Muscle layer of colon (tissue), 2 donors: ENCODE measurements at regions not wholly inside any gene's neighbourhood (a gene's known extent, or its start where the extent isn't known, plus 50 kb on each side); places are given as distances from the start of the nearest gene placed in this dataset.
"Not testable (repeated sequence)": the region's sequence is repeated elsewhere in the genome, so short reads cannot be mapped to it uniquely, and the experiment has no call there.

Experiments
- H3K27ac ChIP-seq: one replicate; pipeline ENCODE4 v1.7.0; 2013; ENCODE audit warnings: low read depth, mild to moderate bottlenecking, low read length, moderate library complexity
- H3K27me3 ChIP-seq, 2 donors: one replicate each; pipeline ENCODE4 v1.7.0; 2013; ENCODE audit warnings: low read length in 2 of 2, mild to moderate bottlenecking in 2 of 2; ENCODE audit not compliant: insufficient read depth in 2 of 2, control insufficient read depth in 1 of 2
- H3K36me3 ChIP-seq: one replicate; pipeline ENCODE4 v1.7.0; 2013; ENCODE audit warnings: mild to moderate bottlenecking, low read length; ENCODE audit not compliant: insufficient read depth
- H3K4me1 ChIP-seq: one replicate; pipeline ENCODE4 v1.7.0; 2013; ENCODE audit warnings: mild to moderate bottlenecking, low read length; ENCODE audit not compliant: insufficient read depth
- H3K4me3 ChIP-seq, 2 donors: one replicate each; pipeline ENCODE4 v1.7.0; 2013; ENCODE audit warnings: low read length in 2 of 2, low read depth in 1 of 2, mild to moderate bottlenecking in 1 of 2, moderate library complexity in 1 of 2
- H3K9ac ChIP-seq: one replicate; pipeline ENCODE4 v1.7.0; 2013; ENCODE audit warnings: low read length
- H3K9me3 ChIP-seq: one replicate; pipeline ENCODE4 v1.7.0; 2013; ENCODE audit warnings: mild to moderate bottlenecking, low read length
- donor health status: abdominal sarcoma.
- donor health status: Adenocarcinoma of cecum.

DNA sequence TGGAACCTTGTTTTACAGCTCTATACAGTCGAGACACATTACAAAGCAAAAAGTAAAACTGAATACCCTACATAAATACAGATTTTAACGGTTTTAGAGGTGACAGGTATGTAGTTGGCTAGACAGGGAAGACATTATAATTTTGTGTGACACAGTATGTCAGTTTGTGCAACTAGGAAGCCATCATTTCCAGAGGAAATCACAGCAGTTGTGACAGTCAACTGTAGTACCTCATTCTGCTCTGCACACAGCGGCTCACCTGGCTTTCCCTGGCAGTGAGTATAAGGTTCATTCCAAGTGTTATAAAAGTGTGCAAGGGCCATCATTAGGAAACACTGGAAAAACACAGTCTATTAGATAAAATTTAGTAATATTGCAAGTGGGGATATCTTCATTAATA, 501.6 kb upstream of the PHF14 start:
- no peaks in the 10 kb centered on the region for H3K9me3 ChIP-seq
- no peaks in the 10 kb centered on the region for H3K36me3 ChIP-seq
- no peak overlapping the region for H3K4me3 ChIP-seq
- no peak overlapping the region for H3K27ac ChIP-seq
- H3K27me3 ChIP-seq = no peaks in the 10 kb centered on the region
- H3K4me1 ChIP-seq = no peaks in the 10 kb centered on the region
- H3K9ac ChIP-seq = no peak overlapping the region

- Histone ChIP-seq H3K4me3 (no peak overlapping the region), H3K4me1 (no peaks in the 10 kb centered on the region), H3K27ac (no peak overlapping the region), H3K27me3 (no peaks in the 10 kb centered on the region), H3K36me3 (no peaks in the 10 kb centered on the region), H3K9me3 (no peaks in the 10 kb centered on the region), H3K9ac (no peak overlapping the region)
Measured at GRCh38 chr7:10473569-10473968, 500.1 kb upstream of the PHF14 start.

DNA sequence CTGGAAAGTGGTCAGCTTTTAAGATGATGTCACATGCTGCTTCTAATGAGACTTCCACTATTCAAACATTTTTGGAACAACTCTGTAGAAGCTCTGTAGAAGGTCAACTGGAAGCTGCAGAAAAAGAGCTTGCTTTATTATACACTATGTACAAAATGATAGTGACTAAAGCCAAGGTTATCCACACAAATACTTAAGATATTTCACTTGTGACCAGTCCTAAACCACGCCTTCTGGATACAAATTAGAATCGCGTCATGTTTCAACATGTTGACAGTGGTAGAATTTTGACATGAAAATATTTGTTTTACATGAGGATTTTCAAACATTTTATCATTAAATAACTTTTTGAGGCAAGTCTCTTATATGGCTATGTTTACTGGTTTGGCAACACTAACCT, 499.6 kb upstream of the PHF14 start:
- no peak overlapping the region for H3K27ac ChIP-seq

DNA sequence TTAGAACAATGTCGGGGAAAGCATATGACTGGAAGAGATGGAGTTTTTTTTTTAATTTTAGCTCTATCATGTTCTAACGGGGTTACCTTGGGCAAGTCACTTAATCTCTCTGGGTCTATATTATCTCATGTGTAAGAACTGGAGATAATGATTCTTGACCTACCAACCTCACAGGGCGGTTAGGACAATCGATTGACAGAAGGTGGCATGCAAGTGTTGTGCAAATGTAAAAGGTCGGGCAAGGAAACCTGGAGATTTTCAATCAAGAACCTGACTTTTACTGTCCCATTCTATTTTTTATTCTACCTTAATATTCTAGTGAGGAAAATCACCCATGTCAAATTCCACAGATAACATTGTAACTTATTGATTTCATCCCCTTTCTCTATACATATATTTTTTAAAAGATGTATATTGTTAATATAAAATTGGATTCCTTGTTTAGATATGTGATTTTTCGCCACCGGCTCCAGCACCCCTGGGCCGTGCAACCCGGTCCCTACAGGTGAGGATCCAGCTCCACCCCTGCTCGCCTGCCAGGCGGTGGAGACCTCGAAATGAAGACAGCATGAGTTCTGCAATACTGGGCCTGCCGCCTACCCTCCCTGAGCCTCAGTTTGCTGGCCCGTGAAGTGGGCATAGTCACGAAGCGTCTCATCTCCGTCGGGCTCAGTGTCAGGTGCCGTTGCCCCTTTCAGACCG, 497.6 kb upstream of the PHF14 start:
- Histone ChIP-seq H3K4me3 (no peak overlapping the region), H3K9me3 (no peaks in the 10 kb centered on the region), H3K36me3 (no peaks in the 10 kb centered on the region), H3K27me3 (no peaks in the 10 kb centered on the region), H3K9ac (no peak overlapping the region), H3K4me1 (no peaks in the 10 kb centered on the region), H3K27ac (no peak overlapping the region)

More for the DNA sequence above, 499.6 kb upstream of the PHF14 start:
- no peaks in the 10 kb centered on the region for H3K27me3 ChIP-seq
- H3K9ac ChIP-seq = no peak overlapping the region
- H3K36me3 ChIP-seq = no peaks in the 10 kb centered on the region
- no peaks in the 10 kb centered on the region for H3K9me3 ChIP-seq
- H3K4me1 ChIP-seq = no peaks in the 10 kb centered on the region
- H3K4me3 ChIP-seq = no peak overlapping the region

DNA sequence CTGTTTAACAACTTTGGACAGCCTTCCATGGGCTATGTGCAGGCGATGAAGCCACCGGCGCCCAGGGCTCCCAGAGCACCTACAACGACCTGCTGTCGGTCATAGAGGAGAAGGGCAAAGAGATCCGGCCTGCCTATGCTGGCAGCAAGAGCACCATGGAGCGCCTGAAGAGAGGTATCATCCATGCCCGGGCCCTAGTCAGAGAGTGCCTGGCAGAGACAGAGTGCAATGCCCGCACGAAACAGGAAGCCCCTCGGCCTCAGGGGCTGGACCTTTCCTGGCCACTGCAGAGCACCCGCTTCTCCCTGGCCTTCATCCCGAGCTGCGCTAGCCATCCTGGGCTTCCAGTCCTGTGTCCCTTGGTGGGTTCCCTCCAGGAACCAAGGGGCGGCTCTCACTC, 497.0 kb upstream of the PHF14 start:
- no peak overlapping the region for H3K9ac ChIP-seq
- no peak overlapping the region for H3K4me3 ChIP-seq
- H3K27ac ChIP-seq = no peak overlapping the region
- no peaks in the 10 kb centered on the region for H3K4me1 ChIP-seq
- no peaks in the 10 kb centered on the region for H3K27me3 ChIP-seq
- H3K9me3 ChIP-seq = no peaks in the 10 kb centered on the region
- H3K36me3 ChIP-seq = no peaks in the 10 kb centered on the region

DNA sequence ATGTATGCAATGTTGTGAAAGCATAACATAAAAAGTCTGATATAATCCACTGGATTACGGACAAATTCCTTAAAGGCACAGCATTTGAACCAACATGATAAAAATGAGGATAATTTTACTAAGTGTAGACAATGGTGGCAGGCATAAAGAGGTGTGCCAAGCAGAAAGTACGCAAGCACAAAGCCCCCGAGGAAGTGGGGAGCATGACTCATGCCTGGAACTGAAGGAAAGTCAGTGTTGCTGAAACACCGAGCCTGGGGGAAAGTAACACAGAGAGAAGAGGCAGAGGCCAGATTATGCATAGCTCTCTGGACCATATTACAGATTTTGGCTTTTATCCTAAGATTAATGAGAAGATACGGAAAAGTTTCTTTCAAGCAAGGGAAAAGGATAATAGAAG, 490.0 kb upstream of the PHF14 start:
- no peak overlapping the region for H3K4me3 ChIP-seq
- no peaks in the 10 kb centered on the region for H3K4me1 ChIP-seq
- no peaks in the 10 kb centered on the region for H3K9me3 ChIP-seq
- H3K27ac ChIP-seq = no peak overlapping the region
- H3K9ac ChIP-seq = no peak overlapping the region
- no peaks in the 10 kb centered on the region for H3K27me3 ChIP-seq
- no peaks in the 10 kb centered on the region for H3K36me3 ChIP-seq

DNA sequence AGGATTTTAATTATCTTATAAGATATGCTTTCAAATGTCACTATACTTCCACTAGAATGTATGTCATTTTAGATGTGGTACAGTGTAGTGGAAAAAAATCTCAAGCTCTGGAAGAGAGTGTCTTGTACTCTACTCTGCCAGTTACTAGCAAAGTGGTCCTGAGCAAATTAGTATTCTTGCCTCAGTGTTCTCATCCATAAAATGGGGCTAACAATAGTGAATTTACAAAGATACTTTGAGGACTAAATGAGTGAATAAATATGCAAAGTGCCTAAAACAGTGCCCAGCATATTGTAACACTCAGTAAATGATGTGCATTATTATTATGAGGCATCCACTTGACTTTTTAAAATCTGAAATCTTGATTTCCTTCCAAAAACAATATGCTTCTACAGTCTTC, 488.9 kb upstream of the PHF14 start:
- Histone ChIP-seq H3K27ac (no peak overlapping the region), H3K27me3 (no peaks in the 10 kb centered on the region), H3K9ac (no peak overlapping the region), H3K36me3 (no peaks in the 10 kb centered on the region), H3K4me1 (no peaks in the 10 kb centered on the region), H3K9me3 (no peaks in the 10 kb centered on the region), H3K4me3 (no peak overlapping the region)

GRCh38 chr7:10501206-10501884, 472.3 kb upstream of the PHF14 start:
- H3K36me3 ChIP-seq, H3K27me3 ChIP-seq, H3K9ac ChIP-seq, H3K9me3 ChIP-seq, H3K27ac ChIP-seq, H3K4me1 ChIP-seq, H3K4me3 ChIP-seq: not testable (repeated sequence)

DNA sequence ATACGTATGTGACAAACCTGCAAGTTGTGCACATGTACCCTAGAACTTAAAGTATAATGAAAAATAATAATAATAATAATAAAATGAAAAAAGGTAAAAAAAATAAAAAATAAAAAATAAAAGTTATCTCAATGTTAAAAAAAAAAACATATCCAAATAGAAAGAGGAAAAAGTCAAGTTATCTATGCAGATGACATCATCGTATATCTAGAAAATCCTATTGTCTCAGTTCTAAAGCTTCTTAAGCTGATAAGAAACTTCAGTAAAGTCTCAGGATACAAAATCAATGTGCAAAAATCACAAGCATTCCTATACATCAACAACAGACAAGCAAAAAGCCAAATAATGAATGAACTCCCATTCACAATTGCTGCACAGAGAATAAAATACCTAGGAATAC, 466.6 kb upstream of the PHF14 start:
- H3K27me3 ChIP-seq = no peaks in the 10 kb centered on the region
- no peaks in the 10 kb centered on the region for H3K4me1 ChIP-seq
- no peaks in the 10 kb centered on the region for H3K9me3 ChIP-seq
- H3K9ac ChIP-seq = no peak overlapping the region
- no peaks in the 10 kb centered on the region for H3K36me3 ChIP-seq
- no peak overlapping the region for H3K4me3 ChIP-seq
- H3K27ac ChIP-seq = no peak overlapping the region

GRCh38 chr7:10521306-10521705, 452.4 kb upstream of the PHF14 start:
- Histone ChIP-seq H3K4me1 (no peaks in the 10 kb centered on the region), H3K27me3 (no peaks in the 10 kb centered on the region), H3K9ac (no peak overlapping the region), H3K36me3 (no peaks in the 10 kb centered on the region), H3K9me3 (no peaks in the 10 kb centered on the region), H3K27ac (no peak overlapping the region), H3K4me3 (no peak overlapping the region)

DNA sequence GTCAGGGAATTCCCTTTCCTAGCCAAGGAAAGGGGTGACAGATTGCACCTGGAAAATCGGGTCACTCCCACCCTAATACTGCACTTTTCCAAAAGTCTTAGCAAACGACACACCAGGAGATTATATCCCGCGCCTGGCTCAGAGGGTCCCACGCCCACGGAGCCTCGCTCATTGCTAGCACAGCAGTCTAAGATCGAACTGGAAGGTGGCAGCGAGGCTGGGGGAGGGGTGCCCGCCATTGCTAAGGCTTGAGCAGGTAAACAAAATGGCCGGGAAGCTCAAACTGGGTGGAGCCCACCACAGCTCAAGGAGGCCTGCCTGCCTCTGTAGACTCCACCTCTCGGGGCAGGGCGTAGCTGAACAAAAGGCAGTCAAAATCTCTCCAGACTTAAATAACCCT, 440.2 kb upstream of the PHF14 start:
- not testable (repeated sequence) for H3K27ac ChIP-seq, H3K9ac ChIP-seq, H3K36me3 ChIP-seq, H3K4me1 ChIP-seq, H3K27me3 ChIP-seq, H3K4me3 ChIP-seq, H3K9me3 ChIP-seq

GRCh38 chr7:10536561-10536960, 437.1 kb upstream of the PHF14 start:
- H3K27me3 ChIP-seq = no peaks in the 10 kb centered on the region
- no peaks in the 10 kb centered on the region for H3K36me3 ChIP-seq
- no peak overlapping the region for H3K9ac ChIP-seq
- H3K9me3 ChIP-seq = no peaks in the 10 kb centered on the region
- no peaks in the 10 kb centered on the region for H3K4me1 ChIP-seq
- H3K27ac ChIP-seq = no peak overlapping the region
- H3K4me3 ChIP-seq = no peak overlapping the region
